Uterus (tissue), 2 donors: ENCODE measurements at regions not wholly inside any gene's neighbourhood (a gene's known extent, or its start where the extent isn't known, plus 50 kb on each side); places are given as distances from the start of the nearest gene placed in this dataset.

Source experiments
- POLR2A ChIP-seq, 2 donors: fragments of 450-650 bp; IDR thresholded peaks; one replicate each; pipeline ENCODE4 v1.6.1; 2016; ENCODE audit warnings: antibody characterized with exemption in 2 of 2, mild to moderate bottlenecking in 1 of 2, moderate library complexity in 1 of 2
- TF ChIP-seq, protein P1 (sequence below), 4 experiments: fragments of 200-600 bp in 2 of 4; fragments of 450-650 bp in 2 of 4; sonication (generic) in 2 of 4; IDR thresholded peaks; one replicate each; pipeline ENCODE4 v1.5.1; 2016 to 2019; ENCODE audit warnings: antibody characterized with exemption in 4 of 4, mild to moderate bottlenecking in 2 of 4, moderate library complexity in 1 of 4

DNA sequence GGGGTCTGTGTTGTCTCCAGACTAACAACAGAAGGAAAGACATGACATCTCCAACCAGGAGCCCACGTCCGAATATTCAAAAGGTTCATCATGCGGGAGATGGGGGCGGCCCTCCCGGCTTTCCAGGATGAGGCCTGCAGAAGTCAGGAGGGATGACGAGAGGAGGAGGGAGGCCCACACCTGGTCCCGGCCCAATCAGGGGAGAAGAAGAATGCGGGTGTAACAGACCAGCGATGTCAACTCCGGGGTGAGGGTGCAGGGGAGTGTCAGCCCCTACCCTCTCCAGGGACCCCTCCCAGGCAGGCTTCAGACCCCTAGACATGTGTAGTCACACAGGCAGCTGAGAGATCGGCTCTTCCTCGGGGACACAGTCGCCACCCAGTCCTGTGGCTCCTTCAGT is 275.3 kb upstream of the ZNF507 start:
- TF ChIP-seq POLR2A (IDR thresholded peaks at IDR 0.05), result no peak
- TF ChIP-seq, protein P1, sequence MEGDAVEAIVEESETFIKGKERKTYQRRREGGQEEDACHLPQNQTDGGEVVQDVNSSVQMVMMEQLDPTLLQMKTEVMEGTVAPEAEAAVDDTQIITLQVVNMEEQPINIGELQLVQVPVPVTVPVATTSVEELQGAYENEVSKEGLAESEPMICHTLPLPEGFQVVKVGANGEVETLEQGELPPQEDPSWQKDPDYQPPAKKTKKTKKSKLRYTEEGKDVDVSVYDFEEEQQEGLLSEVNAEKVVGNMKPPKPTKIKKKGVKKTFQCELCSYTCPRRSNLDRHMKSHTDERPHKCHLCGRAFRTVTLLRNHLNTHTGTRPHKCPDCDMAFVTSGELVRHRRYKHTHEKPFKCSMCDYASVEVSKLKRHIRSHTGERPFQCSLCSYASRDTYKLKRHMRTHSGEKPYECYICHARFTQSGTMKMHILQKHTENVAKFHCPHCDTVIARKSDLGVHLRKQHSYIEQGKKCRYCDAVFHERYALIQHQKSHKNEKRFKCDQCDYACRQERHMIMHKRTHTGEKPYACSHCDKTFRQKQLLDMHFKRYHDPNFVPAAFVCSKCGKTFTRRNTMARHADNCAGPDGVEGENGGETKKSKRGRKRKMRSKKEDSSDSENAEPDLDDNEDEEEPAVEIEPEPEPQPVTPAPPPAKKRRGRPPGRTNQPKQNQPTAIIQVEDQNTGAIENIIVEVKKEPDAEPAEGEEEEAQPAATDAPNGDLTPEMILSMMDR (IDR thresholded peaks at IDR 0.05), result no peak
